NCI-H1930 (cell line): ENCODE measurements at regions not wholly inside any gene's neighbourhood (a gene's known extent, or its start where the extent isn't known, plus 50 kb on each side); places are given as distances from the start of the nearest gene placed in this dataset.

Experiments used
- DNase-seq, 2 experiments: peaks; one replicate each; lab custom pipeline; 2025; lab: John Stamatoyannopoulos, UW

DNA sequence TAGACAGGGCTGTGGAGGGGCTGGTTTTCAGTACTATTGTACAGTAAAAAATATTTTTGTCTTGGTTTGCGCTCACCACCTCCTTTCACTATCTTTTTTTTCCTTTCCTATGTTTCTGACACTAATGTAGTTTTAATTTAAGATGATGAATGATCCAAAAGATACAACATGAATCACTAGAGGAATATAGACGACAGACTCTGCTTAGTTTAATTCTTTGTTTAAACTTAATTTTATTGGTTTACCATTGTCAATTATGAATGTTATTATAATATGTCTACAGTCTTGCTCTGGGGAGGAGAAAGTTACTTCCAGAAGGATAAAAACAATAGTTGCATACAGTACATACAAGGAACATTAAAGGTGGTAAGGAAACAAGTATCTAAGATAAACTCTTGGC is 682.4 kb upstream of the ADGRL4 start:
- no peak for DNase-seq

DNA sequence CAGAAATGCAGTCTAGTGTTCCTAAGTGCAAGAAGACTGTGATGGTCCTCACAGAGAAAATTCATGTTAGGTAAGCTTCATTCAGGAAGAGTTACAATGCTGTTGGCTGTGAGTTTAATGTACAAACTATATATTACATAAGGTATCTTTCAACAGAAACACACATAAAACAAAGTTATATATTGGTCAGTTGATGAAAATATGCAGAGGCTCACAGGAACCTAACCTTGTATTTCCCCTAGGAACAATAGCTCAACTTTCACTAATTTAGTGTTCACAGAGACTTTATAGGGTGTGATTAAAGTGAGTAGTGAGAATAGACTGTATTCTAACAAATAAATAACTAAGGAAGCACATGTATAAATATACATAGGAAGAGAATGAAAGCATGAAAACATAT is 676.9 kb upstream of the ADGRL4 start:
- DNase-seq: no peak

DNA sequence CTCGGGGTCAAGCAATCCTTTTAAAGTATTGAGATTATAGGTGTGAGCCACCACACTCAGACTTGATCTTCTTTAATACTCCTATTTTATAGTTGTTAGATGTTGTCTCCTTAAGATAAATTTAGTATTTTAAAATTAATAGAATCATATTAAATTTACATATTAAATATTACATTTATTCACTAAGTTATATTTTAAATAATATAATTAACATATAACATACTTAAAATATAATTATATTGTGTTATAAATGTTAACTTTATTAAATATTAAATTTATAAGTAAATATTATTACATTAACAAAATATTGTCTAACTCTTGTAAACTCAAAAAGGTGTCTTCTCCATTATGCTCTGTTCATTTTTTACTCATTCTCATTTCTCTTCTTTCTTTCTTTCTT is 675.9 kb upstream of the ADGRL4 start:
- DNase-seq: no peak

DNA sequence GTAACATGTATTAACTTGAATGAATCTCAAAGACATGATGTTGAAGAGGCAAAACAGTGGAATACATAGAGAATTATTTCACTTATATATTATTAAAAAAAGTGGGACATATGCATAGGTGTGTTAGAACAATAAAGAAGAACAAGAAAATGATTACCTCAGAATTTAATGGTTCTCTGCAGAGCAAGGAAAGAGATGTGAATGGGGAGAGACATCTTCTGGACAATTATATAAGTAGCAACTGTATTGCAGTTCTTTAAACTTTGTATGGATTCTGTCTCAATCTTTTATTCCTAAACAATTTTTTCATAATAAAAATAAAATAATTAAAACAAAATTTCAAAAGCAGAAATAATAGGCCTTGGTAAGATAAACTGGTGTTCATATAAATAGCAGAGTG is 674.9 kb upstream of the ADGRL4 start:
- DNase-seq: no peak

DNA sequence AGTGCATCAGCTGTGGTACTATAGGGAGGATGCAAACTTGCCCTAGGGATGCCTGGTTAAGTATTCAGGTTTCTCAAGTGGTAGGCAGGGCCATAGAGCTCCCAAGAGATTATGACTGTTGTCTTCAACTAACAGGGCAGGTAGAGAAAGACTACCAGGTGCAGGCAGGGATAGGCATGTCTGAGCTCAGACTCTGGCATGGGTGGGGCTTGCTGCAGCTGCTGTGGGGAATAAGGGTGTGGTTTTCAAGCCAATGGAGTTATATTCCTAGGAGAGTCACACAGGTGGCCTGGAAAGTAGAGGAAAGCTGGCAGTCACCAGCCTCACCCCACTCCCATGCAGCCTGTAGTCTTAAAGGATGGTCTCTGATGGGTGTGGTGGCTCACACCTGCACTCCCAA is 673.4 kb upstream of the ADGRL4 start:
- DNase-seq: no peak

DNA sequence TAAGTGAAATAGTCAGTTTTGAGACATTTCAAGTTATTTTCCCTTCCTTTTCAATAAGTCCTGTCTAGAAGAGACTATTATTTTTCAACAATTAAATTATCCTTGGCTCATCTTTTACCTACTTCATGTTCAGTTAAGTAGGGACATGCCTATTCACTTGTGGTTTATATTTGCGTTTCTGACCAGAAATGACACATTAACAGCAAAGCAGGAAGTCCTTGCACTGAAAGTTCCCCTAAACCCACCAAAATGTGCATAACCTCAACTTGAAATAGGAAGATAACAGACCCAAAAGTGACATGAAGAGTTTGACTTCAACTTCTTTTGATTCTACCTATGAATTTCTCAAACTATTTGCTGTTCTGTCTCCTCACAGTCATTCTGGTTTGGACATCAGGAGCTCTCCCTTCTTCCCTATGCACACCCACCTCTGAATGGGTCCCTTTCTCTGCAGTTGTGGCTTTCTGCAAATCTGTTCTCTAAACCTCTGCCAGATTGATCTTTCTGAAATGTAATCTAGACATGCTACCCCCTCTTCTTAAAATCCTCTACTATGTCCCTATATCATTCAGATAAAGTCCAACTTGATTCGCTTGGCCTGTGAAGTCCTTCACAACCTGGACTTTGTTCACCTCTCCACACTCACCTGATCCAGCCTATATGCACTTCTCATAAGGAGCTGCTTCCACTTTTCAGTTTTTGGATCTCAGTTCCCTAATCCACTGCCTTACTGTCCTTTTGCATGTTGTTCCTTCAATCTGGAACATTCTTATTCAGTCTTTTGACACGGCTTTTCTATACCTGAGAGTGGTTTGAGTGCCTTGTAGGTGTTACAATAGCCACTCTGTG is 661.5 kb upstream of the ADGRL4 start:
- DNase-seq: no peak

- DNase-seq: no peak
These were observed 660.6 kb upstream of the ADGRL4 start for GRCh38 chr1:79667166-79667565.

DNA sequence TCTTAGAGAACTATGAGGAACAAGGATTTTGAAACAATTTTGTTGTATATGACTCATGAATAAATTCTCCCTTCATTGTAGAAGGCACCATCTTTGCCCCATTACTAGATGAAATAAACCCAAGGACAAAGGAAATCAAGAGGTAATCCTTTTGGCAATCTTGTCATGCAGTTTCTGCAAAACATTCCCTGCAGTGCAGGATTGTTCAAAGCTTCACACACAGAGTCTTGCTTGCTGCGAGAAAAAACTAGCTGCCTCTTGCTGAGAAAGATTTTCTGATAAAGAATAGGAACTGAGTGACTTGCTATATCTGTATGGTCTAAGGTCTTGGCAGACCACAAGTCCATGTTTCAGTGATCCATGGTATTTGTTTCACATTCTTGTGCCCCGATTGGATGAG is 657.4 kb upstream of the ADGRL4 start:
- no peak for DNase-seq

DNA sequence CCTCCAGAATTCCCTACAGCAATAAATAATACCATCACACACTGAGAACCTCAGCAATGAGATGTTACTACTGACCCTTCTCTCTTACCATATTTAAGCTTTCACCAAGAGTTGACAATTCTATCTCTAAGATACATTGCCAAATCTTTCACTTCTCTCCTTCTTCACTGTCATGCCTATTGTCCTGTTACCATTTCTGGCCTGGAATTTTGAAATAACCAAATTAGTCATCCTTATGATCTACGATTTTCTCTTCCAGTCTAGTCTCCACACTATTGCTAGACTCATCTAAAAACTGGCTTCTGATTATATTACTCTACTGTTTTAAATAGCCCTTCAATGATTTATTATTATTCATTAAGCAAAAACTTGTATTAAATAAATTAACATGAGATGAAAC is 656.1 kb upstream of the ADGRL4 start:
- DNase-seq: no peak

GRCh38 chr1:79660129-79660528 is 653.6 kb upstream of the ADGRL4 start:
- DNase-seq: no peak

DNA sequence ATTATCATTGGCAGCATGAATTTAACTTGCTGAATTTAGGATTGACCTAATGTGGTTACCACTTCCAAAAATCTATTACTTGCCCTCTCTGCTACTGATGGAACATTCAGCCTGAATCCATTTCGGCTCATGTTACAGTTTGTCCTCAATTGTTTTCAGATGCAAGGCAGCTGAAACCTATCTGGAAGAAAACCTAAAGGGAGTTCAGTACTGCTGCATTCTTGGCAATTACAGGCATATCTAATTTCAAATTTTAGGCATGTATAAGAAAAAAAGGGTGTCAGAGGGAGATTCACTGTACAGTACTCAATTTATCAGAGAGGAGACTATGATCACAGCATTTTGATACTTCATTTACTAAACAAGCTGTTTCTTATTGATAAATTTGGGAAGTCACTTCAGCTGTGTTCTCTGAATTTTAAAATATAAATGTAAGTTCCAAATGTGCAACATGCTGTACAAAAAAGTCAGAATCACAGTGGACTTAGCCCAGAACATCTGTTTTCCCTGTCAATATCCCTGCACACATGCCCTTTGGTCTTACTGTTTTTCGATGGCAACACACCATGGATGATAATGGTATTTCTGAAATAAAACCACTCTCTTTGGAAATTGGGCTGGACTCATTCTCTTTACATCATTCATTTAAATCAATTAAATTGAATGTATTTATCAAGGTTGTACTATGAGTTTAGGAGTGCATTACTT is 651.6 kb upstream of the ADGRL4 start:
- DNase-seq: no peak

DNA sequence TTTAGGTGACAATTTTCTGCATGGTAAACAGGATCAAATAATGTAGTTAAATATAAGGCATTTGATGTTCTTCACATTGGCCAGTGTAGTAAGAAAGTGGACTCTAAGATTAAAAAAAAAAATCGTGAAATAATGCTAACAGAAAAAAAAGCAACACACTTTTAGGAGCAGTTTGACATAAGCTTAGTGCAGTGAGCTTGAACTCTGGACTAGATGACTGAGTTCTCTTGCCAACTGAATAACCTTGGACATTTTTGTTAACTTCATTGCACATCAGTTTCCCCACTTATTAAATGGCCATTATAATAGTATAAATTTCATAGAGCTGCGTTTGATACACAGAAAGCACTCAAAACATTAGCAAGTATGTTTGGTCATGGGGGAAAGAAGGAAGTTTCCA is 649.3 kb upstream of the ADGRL4 start:
- DNase-seq: no peak

DNA sequence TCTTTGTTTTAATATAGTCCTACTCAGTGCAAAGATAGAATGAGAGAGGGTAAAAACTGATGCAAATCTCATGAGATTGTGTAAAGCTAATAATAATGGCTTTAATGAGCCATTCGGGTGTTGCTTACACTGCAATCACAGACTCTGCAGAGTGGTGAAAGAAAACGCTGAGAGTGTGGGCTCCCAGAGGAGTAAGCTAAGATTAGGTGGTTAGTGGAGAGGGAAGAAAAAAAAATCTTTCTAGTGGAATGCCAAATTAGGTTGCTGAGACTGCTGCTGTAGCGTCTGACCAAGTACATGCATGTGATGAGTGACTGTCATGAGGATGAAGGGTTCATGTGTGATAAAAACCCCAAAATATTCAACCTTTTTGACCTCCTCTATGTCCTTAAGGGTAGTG is 645.9 kb upstream of the ADGRL4 start:
- DNase-seq: no peak

DNA sequence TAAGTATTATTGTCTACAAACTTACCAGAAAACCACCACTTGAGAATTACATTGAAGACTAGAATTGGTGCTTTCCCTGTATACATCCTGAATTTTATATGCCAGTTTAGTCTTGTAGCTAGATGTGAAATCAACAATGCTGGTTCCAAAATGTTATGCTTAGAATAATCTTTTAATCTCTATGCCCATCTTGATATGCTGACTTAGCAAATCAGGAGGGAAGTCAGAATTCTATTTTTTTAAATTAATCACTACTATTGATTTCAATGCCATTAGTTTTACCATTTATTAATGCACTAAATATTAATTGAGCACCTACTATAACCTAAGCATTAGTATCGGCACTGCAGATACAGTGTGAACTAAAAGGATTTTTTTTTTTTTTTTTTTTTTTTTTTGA is 641.6 kb upstream of the ADGRL4 start:
- DNase-seq: no peak

- DNase-seq: no peak
These were observed 640.4 kb upstream of the ADGRL4 start for GRCh38 chr1:79646880-79647279.

GRCh38 chr1:79638382-79638781 is 631.9 kb upstream of the ADGRL4 start:
- no peak for DNase-seq

GRCh38 chr1:79633456-79633855 is 626.9 kb upstream of the ADGRL4 start:
- DNase-seq: no peak

DNA sequence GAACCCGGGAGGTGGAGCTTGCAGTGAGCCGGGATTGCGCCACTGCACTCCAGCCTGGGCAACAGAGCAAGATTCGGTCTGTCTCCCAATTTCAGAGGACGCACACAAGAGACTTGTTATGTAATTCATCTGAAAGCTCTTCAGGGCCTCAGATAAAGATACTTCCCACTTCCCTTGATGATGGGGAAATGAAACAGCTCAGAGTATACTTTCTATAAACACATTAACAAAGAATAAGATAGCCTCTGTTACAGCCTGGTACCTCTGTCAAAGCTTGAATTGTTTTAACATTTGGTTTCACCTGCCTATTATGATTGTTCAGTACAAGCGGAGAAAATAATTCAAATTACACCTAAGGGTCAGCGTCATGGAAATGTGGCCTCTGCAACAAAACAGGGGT is 622.9 kb upstream of the ADGRL4 start:
- no peak for DNase-seq

DNA sequence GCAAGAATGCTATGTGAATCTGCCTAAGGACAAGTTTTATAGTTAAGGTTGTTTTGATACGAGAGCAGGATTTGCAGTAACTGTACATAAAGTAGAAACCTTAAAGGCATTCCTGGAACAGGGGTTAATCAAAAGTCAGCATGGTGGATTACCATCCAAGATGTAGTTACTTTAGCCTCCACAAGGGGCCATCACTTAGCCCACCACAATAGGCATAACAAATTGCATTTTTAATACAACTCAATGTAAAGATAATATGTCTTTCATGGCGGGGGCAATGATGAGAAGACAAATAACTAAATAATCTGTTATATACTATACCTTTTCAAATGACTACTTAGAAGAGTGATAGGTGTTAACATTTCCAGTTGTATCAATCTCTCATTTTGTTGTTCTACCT is 611.2 kb upstream of the ADGRL4 start:
- DNase-seq: no peak

DNA sequence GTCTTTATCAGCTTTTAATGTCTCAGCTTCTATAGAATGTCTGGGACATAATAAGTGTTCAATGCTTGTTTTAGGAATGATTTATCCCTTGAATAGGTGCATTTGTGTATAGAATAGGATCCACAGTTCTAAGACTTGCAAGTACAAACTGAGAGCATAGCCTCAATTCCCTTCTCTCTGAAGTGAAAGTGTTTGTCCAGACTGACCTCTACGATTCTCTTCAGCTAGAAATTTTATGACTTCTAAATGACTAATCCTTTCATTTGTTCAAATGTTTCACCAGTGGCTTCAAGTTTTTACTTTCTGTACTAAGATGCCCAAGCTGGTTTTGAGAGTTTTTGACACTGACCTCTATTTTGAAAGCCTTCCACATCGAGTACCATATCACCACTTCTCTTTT is 608.2 kb upstream of the ADGRL4 start:
- no peak for DNase-seq

DNA sequence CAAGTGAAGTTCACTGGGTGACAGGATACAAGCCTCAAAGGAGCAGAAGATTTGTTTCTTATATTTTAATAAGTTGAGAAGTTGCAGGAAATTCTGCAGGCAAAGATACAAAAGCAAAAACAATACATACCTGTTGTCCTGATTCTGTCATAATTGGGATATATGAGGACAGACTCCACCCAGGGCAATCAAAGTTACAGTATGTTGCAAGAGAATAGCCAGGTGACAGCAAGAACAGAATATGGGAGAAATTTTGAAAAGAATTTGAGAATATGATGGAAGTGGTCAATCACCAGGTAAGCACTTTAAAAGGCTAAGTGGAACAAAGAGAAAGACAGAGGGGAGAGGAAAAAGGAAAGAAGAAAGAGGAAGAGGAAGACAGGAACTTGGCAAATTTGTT is 607.6 kb upstream of the ADGRL4 start:
- DNase-seq: no peak

GRCh38 chr1:79613046-79613445 is 606.5 kb upstream of the ADGRL4 start:
- no peak for DNase-seq

DNA sequence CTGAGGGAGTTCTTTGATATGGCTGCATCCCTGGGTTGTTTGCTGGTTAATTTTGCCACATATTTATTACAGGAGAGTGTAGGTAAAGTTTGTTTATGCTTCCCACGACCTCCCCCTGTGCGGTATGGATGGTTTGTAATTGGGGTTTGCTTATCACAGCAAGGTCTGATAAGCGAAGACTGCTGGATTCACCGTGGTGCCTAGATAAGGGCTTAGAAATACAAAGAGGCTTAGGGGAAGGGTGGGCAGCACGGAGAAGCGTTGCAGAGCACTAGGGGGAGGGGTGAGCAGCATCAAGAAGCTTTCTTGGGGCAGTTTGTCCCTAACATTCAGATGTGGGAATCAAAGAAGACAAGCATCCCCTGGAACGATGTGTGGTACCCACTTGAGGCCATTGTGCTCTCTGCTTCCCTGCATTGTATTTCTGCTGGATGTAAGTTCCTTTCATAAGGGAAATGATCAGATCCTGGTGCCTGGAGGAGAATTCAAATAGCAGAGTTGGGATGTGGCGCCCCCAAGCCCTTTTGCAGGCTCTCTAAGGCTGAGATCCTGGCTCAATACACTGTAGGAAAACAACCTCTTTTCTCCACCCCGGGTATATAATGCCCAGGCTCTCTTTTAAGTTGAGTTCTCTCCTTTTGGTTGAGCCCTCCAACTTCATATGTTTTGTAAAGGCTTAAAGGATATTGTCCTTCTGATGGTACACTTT is 598.1 kb upstream of the ADGRL4 start:
- no peak for DNase-seq
